HG02642 (cell line): ENCODE measurements at regions not wholly inside any gene's neighbourhood (a gene's known extent, or its start where the extent isn't known, plus 50 kb on each side); places are given as distances from the start of the nearest gene placed in this dataset.
"Not testable (repeated sequence)": the region's sequence is repeated elsewhere in the genome, so short reads cannot be mapped to it uniquely, and the experiment has no call there.

Experiments used
- ATAC-seq: cut with Tn5 transposase; IDR thresholded peaks from one replicate; pipeline ENCODE4 v1.9.1; 2021; ENCODE audit warnings: mild to moderate bottlenecking; ENCODE audit not compliant: unreplicated experiment, poor library complexity

DNA sequence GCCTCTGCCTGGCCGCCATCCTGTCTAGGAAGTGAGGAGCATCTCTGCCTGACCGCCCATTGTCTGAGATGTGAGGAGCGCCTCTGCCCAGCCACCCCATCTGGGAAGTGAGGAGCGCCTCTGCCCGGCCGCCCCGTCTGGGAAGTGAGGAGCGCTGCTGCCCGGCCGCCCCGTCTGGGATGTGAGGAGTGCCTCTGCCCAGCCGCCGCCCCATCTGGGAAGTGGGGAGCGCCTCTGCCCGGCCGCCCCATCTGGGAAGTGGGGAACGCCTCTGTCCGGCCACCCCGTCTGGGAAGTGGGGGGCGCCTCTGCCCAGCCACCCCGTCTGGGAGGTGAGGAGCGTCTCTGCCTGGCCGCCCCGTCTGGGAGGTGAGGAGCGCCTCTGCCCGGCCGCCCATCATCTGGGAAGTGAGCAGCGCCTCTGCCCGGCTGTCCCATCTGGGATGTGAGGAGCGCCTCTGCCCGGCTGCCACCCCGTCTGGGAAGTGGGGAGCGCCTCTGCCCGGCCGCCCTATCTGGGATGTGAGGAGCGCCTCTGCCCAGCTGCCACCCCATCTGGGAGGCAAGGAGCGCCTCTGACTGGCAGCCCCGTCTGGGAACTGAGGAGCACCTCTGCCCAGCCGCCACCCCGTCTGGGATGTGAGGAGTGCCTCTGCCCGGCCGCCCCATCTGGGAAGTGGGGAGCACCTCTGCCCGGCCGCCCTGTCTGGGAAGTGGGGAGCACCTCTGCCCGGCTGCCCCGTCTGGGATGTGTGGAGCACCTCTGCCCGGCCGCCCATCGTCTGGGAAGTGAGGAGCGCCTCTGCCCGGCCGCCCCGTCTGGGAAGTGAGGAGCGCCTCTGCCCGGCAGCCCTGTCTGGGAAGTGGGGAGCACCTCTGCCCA is 787.3 kb downstream of the PLA2G4A start:
- not testable (repeated sequence) for ATAC-seq

DNA sequence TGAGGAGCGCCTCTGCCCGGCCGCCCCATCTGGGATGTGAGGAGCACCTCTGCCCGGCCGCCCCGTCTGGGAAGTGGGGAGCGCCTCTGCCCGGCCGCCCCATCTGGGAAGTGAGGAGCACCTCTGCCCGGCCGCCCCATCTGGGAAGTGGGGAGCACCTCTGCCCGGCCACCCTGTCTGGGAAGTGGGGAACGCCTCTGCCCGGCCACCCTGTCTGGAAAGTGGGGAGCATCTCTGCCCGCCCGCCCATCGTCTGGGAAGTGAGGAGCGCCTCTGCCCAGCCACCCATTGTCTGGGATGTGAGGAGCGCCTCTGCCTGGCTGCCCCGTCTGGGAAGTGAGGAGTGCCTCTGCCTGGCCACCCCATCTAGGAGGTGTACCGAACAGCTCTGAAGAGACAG is 788.1 kb downstream of the PLA2G4A start:
- not testable (repeated sequence) for ATAC-seq

DNA sequence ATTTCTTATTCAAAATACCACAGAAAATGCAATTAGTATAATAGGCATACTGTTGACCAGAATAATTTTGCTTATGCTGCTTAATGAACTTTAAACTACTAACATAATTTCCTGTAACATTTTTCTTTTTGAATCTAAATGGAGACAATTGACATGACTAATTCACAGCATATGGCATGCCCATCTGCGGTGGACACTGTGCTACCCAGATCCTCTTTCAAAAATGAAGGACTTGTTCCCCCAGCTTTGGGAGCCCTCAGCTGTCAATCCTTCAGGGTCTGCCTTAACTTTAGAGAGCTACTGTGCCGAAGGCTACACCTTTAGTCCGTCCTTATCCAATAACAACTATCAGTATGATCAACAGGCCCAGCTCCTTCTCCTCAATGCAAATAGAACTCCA is 789.0 kb downstream of the PLA2G4A start:
- ATAC-seq: no peak

DNA sequence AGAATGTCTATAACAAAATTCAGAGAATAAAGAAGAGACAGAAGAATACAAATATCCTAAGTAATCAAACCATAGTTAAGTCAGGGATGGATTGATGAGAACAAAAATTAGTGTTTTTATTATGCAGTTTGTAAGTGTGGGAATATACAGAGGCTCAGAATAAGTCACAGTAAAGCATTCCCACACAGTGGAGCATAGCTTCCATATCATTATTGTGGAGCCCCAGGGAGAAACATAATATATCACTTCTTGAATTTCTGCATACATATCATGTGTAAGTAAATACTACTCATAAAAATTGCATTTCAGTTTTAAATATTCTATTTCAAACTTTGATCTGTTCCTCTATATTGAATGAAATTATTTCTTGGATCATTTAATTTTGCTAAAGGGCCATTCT is 790.4 kb downstream of the PLA2G4A start:
- no peak for ATAC-seq

DNA sequence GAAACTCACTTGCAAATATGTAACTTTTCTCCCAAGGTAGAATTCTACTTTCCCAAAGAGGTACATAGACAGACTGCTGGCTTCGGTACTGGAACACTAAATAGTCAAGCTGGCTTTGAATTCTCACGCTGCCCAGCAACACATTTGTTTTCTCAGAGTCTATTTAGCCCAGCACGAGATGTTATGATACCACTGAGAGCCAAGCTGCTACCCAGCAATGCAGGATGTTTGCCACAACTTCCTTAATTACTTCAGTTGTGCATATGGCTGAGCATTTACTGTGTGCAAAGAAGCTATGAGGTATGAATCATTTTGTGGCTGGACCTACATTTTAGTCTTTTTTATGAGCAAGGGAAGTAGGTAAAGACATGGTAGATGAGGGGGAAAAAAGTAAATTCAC is 793.2 kb downstream of the PLA2G4A start:
- no peak for ATAC-seq

DNA sequence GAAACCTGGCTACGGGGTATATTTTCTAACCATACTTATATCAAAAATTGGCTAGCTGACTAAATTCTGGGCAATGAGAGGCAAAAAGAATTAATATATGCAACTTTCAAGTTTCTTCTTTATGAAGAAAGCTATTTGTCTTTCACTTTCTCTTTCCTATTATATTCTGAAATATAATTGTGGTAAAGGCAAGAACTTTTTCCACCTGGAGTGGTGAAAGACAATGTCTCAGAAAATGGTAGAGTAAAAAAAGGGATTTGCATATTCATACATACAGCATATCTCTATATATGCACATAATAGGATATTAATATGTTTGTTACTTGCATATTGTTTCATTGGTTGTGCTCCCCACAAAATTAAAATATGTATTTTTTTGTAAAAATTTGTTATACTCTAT is 793.8 kb downstream of the PLA2G4A start:
- ATAC-seq: no peak

DNA sequence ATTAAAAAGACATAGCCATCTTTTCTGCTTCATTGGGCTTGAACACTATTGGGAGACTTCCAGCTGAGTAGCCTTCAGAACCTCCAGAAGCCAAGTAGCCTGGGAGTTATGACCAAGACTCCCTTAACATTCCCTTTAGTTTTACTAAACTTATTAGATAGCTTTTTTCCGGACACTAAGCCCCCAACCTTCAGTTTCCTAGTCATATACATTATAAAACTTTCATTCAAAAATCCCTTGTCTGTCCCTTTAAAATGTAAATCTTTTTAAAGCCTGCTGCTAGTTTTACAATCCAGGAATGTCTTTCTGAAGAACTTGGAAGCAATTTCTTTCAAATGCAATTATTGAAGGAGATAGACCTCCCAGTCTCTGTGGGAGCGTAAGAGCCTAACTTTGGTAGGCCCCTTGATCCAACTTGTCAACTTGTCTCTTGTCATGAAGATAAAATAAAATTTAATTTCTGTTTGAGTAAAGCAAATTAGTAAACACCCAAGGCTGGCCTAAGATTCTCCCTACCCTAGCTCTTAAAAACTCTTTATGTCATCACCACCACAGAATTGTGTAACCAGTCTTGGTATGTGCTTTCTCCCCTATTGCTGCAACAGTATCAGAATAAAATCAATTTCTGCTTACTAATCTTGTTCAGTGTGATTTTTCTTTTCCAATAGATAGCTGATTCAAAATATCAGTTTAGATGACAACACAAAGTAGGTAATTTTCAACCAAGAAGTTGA is 796.2 kb downstream of the PLA2G4A start:
- no peak for ATAC-seq

DNA sequence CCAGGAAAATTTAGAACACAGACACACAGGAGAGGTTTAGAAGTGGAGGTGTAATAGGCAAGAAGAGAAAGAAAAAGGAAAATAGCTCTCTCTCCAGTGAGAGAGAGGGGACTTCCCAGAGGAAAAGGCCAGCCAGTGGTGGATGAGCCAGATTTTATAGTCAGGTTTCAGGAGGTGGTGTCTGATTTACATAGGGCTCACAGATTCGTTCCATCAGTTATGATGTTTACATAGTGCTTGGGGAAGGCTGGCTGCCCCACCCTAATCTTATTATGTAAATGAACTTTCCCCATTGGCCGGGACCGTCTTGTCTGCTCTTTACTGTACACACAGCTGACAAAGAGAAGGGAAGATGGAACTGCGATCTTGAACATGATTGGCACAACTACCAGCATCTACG is 797.3 kb downstream of the PLA2G4A start:
- ATAC-seq: no peak

DNA sequence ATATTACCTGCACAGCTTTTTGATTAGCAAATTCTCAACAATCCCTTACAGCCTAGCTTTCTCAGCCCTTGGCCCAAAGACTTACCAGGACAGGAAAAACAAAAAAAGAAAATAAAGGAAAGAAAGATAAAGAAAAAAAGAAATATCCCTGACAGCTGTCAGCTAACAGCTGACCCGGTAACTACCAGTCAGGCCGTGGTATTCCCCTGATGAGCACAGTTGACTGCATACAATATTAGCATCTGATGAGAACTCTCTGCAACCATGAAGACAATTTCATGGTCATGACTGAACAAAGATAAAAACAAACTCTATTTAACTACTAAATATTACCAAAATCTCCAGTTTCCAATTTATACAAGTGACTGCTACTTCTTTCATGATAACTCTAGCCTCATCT is 798.8 kb downstream of the PLA2G4A start:
- ATAC-seq: no peak

DNA sequence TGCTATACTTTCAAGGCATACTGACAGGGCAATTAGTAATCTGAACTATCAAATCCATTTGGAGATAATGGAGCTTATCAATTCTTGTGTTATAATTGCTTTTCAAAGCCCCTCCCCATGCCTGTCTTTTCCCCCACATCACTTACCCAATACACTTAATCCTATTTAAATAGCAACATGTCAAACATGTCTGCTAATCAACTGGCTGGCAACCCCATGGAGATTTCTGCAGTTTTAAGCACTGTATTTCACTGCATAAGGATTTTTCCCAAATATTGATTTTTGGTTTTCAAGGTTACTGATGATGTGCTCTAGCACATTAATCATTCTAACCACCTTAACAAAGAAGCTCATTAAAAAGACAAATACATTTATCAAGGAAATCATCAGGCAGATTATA is 800.3 kb downstream of the PLA2G4A start:
- no peak for ATAC-seq

DNA sequence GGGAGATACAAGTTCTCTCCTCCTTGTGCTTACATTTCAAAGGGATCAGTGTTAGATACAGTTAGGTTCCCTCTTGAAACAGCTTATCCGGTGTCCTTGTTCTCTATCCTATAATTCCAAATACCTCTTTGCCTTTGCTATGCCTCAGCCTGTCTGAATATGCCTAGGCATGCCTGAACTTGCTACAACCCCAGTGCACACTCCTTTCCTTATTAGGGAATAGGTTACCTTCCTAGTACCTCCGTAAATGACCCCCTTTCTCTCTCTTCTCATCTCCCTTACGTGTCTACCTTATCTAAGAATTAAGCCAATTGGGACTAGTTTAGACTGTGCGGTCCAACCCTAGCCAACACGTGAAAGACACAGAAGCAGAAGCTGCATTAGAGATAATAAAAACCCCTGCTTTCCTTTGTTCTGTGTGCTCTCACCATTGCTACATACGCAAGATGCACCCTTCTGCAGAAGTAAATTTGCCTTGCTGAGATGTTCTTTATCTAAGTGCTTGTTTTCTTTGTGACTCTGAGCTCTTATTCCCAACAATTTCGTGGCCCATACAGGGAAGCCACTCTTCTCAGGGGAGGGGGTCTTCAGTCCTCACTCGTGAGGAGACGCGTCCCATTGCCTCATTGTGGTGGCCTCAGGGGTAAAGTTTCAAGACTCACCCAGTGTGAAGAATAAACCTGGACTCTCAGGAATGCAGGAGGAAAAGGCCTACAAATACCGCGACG is 802.1 kb downstream of the PLA2G4A start:
- no peak for ATAC-seq

DNA sequence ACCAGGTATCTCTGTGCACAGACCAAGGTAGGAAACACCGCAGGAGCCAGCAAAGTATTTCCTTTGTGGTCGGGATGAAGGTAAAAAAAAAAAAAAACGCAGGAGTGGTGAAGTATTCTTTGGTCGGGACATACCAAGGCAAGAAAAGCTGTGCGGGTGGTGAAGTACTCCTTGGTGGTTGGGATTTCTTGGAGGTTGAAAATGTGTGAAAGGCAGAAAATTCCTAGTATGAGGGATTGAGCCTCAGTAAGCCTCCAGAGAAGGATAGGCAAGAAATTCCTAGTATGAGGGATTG is 802.6 kb downstream of the PLA2G4A start:
- no peak for ATAC-seq

DNA sequence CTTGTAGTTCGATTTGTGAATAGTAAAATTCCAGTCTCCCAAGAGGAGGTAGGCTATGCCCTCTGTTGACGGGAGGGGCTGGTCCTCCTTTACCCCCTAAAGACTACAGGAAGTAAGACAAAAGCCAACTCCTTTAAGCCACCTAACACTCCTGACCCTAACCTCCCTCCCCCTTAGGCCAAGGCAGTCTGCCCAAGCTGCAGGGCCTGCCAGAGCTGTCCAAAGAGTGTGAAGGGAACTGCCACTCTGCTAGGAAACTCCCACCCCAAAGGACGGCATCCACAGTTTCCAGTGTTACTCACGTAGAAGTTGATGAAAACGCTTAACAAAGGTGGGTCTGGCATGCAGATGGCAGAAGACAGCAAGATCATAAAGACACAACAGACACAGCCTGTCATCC is 803.2 kb downstream of the PLA2G4A start:
- ATAC-seq: no peak

DNA sequence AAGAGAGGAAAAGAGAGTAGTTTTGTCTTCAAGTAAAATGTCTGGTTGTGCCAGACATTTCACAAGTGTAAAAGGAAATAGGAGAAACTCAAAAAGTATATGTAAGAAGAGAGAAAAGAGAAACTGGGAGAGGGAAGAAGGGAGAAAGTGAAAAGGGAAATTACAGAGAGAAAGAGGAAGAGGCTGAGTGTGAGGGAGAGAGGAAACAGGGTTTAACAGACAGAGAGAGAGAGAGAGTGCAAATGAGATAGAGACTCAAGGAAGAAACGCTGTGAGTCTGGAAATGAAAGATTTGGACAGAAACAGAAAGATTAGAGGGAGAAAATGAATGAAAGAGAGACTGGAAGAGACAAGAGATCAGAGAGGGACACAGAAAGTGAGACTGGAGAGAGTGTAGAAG is 806.2 kb downstream of the PLA2G4A start:
- ATAC-seq: no peak

DNA sequence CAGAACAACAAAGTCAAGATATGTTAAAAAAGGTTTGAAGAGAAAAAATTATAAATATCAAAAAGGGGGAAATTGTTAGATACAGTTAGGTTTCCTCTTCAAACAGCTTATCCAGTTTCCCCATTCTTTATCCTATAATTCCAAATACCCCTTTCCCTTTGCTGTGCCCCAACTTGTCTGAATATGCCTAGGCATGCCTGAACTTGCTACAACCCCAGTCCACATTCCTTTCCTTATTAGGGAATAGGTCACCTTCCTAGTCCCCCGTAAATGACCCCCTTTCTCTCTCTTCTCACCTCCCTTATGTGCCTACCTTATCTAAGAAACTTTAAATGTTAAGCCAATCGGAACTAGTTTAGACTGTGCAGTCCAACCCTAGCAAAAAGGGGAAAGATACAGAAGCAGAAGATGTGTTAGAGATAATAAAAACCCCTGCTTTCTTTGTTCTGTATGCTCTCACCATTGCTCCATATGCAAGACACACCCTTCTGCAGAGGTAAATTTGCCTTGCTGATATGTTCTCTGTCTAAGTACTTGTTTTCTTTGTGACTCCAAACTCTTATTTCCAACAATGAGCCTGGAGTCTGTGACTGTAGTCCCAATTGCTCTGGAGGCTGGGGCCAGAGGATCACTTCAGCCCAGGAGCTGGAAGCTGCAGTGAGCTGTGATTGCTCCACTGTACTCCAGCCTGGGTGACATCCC is 810.1 kb downstream of the PLA2G4A start:
- ATAC-seq: no peak

DNA sequence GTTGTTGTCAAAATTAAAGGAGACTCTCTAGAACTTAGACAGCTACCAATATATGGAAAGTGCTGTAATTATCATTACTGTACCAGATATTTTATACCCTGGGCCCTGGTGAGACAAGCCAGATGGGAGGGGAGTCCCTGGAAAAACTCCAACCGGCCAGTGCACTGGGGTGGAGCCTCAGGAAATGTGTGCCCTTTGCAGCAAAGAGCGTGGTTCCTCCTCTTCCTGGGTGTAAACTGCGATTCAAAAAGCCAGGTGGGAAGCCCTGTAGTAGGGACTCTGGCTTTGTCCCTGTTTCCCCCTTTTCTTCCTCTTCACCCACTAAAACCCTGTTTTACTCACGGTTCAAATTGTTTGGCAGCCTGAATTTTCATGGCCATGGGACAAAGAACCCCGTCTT is 812.3 kb downstream of the PLA2G4A start:
- ATAC-seq: no peak

DNA sequence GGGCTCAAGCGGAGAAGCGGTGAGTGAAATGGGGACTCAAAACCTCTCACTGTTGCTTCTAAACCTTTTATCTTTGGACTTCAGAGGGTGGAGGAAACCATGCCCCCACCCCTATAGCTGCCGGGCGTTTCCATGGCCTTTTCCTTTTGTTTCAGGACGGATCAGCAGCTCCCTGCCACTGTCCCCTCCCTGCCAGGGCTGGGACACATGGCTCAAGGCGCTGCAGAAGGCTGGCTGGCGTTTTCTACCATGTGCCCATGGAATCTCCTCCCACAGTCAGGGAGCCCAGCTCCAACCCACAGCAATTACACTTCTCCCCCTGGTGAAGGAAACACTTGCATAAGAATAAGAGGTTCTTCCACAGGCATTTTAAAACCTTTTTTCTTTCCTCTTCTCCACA is 812.7 kb downstream of the PLA2G4A start:
- no peak for ATAC-seq

DNA sequence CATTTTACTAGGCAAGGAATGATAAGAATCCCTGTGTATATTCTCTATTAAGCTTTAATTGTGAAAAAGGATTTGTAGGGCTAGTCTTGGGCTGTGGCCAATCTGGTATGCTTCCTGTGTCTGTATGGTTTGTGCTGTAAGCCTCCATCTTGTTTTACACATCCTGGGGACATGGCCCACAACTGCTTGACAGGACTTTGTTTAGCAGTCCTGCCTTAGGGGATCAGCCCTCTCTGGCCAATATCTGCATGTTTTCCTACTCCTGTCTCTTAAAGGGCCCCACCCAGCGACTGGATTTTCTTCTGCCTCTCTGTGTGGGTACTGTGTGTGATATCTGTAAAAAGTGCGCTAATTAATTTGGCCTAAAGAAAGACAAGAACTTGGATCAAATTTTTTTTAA is 813.2 kb downstream of the PLA2G4A start:
- no peak for ATAC-seq

DNA sequence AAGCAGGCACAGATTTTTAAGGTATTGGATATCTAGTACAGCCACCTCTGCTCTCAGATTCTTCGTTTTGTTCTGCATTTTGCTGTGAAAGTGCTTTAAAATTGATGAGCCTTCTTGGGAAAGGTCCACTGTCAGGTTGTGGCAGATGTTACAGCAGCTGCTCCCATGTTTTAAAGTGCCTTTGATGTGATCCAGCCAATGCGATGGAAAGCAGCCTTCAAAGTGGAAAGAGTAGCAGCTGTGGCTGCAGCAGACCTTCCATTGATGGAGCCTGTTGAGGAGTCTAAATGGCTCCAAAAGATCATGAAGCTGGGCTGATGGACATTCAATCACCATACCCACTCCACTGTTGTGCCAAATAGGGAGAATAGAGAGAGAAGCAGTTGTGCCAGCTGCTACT is 816.9 kb downstream of the PLA2G4A start:
- ATAC-seq: no peak

DNA sequence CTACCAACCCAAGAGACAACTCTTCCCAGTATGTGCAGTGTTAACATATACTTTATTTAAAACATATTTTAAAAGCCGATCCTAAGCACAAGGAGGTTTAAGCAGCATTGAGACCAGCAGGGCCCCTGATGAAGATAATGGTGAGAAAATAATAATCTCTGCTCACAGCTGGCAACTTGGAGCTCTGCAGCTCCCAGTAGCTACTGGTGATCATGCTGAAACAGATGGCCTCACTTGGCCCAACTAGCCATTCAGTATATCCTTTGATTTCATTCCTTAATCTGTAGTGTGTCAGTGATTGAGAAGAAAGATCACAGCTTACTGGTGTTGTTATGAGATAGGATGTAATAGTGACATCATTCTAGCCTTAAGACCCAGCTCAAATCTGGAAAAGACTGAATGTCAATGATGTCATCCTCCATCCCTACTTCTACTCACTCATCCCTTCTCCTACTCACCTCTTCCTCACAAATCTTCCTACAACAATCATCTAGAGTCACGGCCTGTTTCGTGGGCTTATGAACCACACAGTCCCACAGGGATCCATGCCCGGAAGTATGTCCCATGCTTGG is 817.9 kb downstream of the PLA2G4A start:
- ATAC-seq: no peak
